NCI-H345 treated with DMSO at 0.1 percent for 48 hours (cell line): ENCODE measurements at regions not wholly inside any gene's neighbourhood (a gene's known extent, or its start where the extent isn't known, plus 50 kb on each side); places are given as distances from the start of the nearest gene placed in this dataset.

Experiments used
- DNase-seq: peaks from one replicate; lab custom pipeline; 2025; ENCODE audit not compliant: unreplicated experiment; lab: John Stamatoyannopoulos, UW

- no peak for DNase-seq
These were observed 493.8 kb downstream of the FBXO15 start for GRCh38 chr18:73653827-73654226.

- no peak for DNase-seq
These were observed 494.4 kb downstream of the FBXO15 start for GRCh38 chr18:73653251-73653650.

GRCh38 chr18:73647391-73647790 lies 500.2 kb downstream of the FBXO15 start:
- DNase-seq, result no peak

DNA sequence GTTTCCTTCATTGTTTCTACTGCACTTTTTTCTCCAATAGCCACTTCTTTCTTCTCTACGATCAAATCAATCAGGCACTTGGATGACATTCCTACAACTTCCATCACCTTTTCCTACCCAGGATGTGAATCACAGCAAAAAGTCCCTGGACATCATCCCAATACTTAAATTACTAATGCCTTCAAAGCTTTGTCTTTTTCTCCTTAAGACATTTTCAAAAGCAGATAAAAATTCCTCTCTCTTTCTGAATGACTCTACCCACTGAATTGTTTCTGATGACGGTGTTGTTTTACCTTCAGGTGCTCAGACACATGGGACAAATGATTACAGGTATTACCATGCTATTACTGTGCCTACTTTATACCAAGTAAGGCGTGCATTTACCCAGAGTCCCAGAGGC lies 500.9 kb downstream of the FBXO15 start:
- DNase-seq, result no peak

DNA sequence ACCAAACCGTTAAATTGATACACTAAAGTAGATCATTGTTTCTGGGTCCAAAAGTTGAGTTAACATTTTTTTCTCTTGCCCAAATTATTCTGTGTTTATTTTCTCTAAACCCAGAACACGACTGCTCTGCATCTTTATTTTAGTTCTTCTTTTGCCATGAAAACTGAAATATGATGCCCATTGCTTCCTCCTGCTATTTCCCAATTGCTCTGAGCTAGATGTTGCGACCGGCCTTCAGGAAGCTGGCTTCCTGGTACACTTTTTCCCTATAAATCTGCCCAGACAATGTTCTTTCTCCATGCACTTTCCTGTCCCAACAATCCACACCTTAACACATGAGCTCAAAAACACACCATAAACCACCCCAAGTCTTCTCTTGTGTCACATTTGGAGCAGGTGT lies 501.4 kb downstream of the FBXO15 start:
- DNase-seq, result no peak

GRCh38 chr18:73645160-73645715 lies 502.4 kb downstream of the FBXO15 start:
- no peak for DNase-seq

DNA sequence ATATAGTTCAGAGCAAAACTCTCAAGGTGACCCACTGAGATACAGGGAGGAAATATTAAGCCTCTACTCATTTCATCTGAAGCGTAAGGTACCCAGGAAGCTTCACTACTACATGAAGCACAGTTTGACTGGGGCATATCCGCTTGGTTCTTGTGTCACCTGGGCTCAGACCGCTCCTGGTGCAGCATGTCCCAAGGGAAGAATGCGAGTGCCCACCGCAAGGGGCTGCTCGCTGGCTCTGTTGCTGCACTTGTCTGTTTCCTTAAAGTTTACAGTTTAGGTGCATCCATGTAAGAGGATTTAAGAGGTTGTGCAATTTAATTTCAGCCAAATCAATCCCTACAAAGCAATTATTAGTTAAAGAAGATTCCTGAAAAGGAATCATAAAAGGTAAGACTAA lies 507.8 kb downstream of the FBXO15 start:
- DNase-seq, result no peak

DNA sequence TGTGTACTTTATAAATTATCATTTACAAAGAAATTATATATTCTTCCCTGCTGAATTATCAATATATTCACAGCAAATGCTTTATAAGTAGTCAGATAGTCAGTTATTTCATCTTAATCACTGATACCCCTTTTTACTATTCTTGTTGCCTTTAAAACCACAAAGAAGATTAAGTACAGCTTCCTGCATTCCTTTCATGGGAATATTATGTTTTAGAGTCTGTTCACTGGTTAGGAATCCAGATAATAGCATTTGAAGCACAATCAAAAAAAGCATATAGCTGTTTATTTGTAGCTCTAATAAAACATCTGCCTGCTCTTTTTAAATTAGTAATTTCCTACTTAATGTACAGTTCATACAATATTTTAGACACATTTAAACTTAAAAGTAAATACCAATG lies 508.9 kb downstream of the FBXO15 start:
- DNase-seq, result no peak

- no peak for DNase-seq
These were observed 511.3 kb downstream of the FBXO15 start for GRCh38 chr18:73636355-73636754.

DNA sequence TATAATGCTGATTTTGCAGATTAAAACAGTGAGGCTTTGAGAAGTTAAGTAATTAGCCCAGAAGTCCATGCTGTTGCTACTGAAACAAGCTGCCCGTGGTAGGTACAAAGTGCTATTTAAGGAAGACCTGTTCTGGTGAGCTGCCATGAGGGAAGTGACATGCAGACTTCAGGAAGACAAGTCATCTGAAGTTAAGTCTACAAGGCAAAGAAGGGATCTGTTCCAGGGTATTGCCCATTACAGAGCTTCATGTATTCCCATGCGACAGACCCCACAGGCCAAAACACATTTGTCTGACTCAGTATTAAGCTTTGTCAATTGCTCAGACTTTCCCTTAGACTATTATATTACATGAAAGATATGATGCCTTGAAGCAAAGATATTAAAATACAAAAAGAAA lies 520.8 kb downstream of the FBXO15 start:
- no peak for DNase-seq

GRCh38 chr18:73626221-73626620 lies 521.4 kb downstream of the FBXO15 start:
- no peak for DNase-seq

DNA sequence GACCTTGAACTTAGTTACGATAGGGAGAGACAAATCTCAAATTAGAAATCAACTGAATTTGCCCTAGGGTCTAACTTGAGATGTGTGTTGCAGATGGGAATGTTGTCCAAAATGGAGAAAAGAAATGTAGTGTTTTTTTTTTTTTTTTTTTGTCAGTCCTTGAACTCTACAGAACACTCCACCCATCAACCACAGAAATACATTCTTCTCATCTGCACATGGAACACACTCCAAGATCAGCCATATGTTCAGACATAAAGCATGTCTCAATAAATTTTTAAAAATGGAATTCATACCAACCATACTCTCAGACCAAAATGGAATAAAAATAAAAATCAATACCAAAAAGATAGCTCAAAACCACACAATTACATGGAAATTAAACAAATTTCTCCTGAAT lies 526.5 kb downstream of the FBXO15 start:
- DNase-seq, result no peak

DNA sequence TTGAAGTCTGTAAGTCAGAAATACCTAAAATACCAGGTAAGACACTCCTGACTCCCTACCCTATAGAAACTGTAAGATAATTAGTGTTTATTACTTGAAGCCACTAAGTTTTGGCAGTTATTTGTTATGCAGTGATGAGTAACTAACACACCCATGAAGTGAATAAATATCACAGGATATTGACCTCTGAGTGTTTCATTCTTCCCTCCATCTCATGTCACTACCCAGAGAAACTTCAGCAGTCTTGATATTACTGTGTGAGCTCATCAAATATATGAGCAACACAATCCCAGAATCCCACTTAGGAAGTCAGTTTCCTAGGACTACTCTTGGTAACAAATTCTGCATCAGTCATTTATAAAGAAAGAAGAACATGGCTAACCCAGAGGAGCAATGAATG lies 529.7 kb downstream of the FBXO15 start:
- DNase-seq, result no peak

GRCh38 chr18:73615506-73615905 lies 532.1 kb downstream of the FBXO15 start:
- no peak for DNase-seq

GRCh38 chr18:73614812-73615211 lies 532.8 kb downstream of the FBXO15 start:
- no peak for DNase-seq

GRCh38 chr18:73613706-73614340 lies 533.8 kb downstream of the FBXO15 start:
- DNase-seq, result no peak

GRCh38 chr18:73597832-73598615 lies 549.6 kb downstream of the FBXO15 start:
- DNase-seq, result no peak

DNA sequence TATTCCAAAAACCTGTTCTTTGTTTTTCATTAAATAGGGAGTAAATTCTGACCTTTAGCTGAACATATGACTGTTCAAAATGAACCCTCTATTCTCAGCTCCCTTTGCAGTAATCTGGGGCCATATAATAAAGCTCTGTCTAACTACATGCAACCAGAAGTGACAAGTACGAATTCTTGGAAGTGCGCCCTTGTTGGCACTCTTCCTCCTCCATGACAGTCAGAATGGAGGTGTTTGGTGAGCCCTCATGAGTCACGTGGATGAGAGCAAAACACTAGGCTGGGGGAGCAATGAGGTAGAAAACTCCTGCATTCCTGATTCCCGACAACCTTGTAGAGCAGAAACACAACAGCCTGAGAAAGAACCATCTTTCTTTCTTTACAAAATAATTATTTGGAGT lies 552.9 kb downstream of the FBXO15 start:
- no peak for DNase-seq

- no peak for DNase-seq
These were observed 554.4 kb downstream of the FBXO15 start for GRCh38 chr18:73593207-73593606.

DNA sequence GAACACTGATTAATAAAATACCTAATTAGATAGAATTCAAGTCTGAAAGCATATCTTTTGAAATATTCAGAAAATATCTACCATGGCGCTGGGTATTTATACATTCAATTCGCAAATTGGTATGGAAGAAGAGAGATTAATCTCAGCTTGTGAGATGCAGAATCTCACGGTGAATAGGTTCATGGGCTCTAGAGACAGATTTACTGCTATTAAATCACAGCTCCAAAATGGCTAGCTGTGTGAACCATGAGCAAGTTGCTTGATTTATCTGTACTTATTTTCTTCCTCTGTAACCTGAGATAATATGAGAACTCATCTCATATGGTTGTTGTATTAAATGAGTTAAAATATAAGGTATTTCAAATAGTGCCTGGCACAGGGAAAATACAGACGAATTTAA lies 556.7 kb downstream of the FBXO15 start:
- no peak for DNase-seq

DNA sequence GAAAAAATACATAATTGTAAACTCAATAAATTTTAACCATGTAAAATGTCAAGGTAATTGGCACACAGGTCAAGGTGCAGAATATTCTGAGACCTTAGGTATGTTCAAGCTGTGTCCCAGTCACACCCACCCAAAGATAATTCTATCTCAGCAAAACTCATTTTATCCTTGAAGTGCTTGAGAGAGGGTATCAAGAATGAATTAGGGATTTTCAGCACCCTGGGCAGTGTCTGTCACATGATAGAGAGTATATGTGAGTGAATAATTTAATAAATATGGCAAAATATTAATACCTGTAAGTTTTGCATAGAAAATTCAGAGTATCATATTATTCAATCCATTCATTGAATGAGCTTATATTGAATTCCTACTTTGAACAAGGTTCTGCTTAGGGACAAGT lies 567.9 kb downstream of the FBXO15 start:
- no peak for DNase-seq

DNA sequence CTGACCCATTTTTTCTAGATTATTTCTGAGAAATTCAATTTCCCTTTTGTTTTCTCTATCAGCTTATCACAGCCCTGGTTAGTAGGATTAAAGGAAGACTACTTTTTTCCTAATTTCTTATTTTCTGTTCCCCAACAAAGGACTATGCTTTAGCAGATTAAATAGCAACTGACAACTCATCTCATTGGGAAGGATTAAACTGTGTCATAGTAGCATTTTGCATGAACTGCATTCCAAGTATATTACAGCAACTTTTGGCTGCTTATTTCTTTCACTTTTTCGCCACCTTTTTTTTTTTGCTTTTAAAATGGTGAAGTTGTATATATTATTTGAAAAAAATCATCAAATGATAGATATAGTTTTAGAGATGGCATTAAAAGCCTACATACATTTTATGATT lies 570.3 kb downstream of the FBXO15 start:
- no peak for DNase-seq
